ENCODE measurements at regions not wholly inside any gene's neighbourhood (a gene's known extent, or its start where the extent isn't known, plus 50 kb on each side); places are given as distances from the start of the nearest gene placed in this dataset.

DNA sequence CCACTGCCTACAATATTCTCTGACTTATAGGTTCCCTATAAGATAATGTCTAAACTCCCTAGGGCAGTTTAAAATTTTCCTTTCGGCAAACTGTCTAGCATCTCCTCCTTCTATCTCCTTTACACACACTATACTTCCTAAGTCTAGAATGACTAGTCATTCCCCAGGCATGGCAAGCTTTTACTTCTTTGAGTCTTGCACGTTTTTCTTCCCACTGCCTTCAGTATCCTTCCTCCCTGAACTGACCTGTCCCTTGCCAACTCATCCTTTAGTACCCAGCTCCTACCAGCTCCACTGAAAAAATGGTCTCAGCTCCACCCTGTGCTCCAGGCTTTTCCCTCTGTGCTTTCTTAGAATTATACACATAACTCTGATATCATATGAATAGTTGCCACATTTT, 93.8 kb upstream of the KBTBD8 start:
- no peak overlapping the region for H2BK15ac ChIP-seq (ENCODE audit: low read length)
- H3K27ac ChIP-seq (ENCODE audit: low read depth, low read length), result no peak overlapping the region
- H3K23me2 ChIP-seq (ENCODE audit: low read depth, low read length), result no peaks in the 10 kb centered on the region
- H4K8ac ChIP-seq (ENCODE audit: extremely low read depth, insufficient read depth, low read length), result no peak overlapping the region
- H3K23ac ChIP-seq (ENCODE audit: insufficient read length), result no peak overlapping the region
- H3K4me2 ChIP-seq (ENCODE audit: insufficient read depth in 1 of 2, low read depth in 2 of 2, low read length in 2 of 2), result no peak overlapping the region
- H3K79me2 ChIP-seq (ENCODE audit: control insufficient read depth in 1 of 2, insufficient read depth in 2 of 2, low read length in 2 of 2), result no peaks in the 10 kb centered on the region
- no peak overlapping the region for H3K9ac ChIP-seq (replicated peaks in 1 of 4; ENCODE audit: extremely low read depth in 1 of 4, low read depth in 3 of 4, low read length in 3 of 4)
- H3K56ac ChIP-seq (replicated peaks; ENCODE audit: insufficient read length, low read depth, low read length), result no peak overlapping the region
- FAIRE-seq (no peak), DNase-seq (ENCODE audit: low read depth in 1 of 2, low spot score in 2 of 2) (no peak)
- no peak overlapping the region for H2BK20ac ChIP-seq (ENCODE audit: low read length)
- no peak overlapping the region for H4K91ac ChIP-seq (replicated peaks; ENCODE audit: insufficient read length, low read length)
- H3K36me3 ChIP-seq (ENCODE audit: control insufficient read depth in 2 of 4, insufficient read depth in 4 of 4, low read length in 3 of 4), result no peaks in the 10 kb centered on the region
- H3K4me3 ChIP-seq (ENCODE audit: extremely low read depth in 1 of 4, insufficient read depth in 2 of 4, low read depth in 3 of 4, low read length in 4 of 4), result no peak overlapping the region
- no peaks in the 10 kb centered on the region for H3K79me1 ChIP-seq (ENCODE audit: low read depth, low read length)
- 80% methylated on average over 2 of the region's 2 CpGs; no CpG with 5 or more reads in 1 of the 2 experiments for WGBS, 2 experiments (ENCODE audit: extremely low coverage in 1 of 2, insufficient coverage in 1 of 2, insufficient read length in 1 of 2, insufficient replicate concordance in 2 of 2, low coverage in 1 of 2, low lambda C conversion rate in 2 of 2, missing lambda C conversion rate in 1 of 2)
- H4K20me1 ChIP-seq (replicated peaks in 1 of 2; ENCODE audit: control insufficient read depth in 1 of 2, insufficient read depth in 2 of 2, low read length in 2 of 2), result no peaks in the 10 kb centered on the region
- no peak overlapping the region for H3K18ac ChIP-seq (ENCODE audit: extremely low read depth, low read length)
- no peak overlapping the region for H4K5ac ChIP-seq (ENCODE audit: insufficient read length, low read depth, low read length)
- no peak overlapping the region for H2BK5ac ChIP-seq (ENCODE audit: low read depth, low read length)
- POLR2A ChIA-PET (ENCODE audit: partially characterized antibody), result no interaction called here
- no peaks in the 10 kb centered on the region for H3K9me3 ChIP-seq (ENCODE audit: insufficient read depth in 2 of 2, low read depth in 1 of 2, low read length in 1 of 2)
- no peak overlapping the region for H3K4ac ChIP-seq (replicated peaks; ENCODE audit: insufficient read length, low read depth, low read length)
- no peak overlapping the region for H3K14ac ChIP-seq (ENCODE audit: insufficient read length)
- H3K27me3 ChIP-seq (replicated peaks in 1 of 4; ENCODE audit: control insufficient read depth in 3 of 4, extremely low read depth in 1 of 4, insufficient read depth in 3 of 4, low read length in 3 of 4), result no peaks in the 10 kb centered on the region
- H2AK5ac ChIP-seq (ENCODE audit: low read depth, low read length), result no peak overlapping the region
- no peak overlapping the region for H2AFZ ChIP-seq (ENCODE audit: low read length)
- H2BK12ac ChIP-seq (ENCODE audit: low read depth, low read length), result no peak overlapping the region
- TF ChIP-seq HDAC2 (IDR thresholded peaks at IDR 0.05; ENCODE audit: borderline replicate concordance in 1 of 2, low read depth in 2 of 2, low read length in 2 of 2) (no peak), RFX5 (IDR thresholded peaks at IDR 0.05; ENCODE audit: borderline replicate concordance, low read depth, low read length) (no peak), TAF1 (IDR thresholded peaks at IDR 0.05; ENCODE audit: low read depth, low read length) (no peak)
- H2BK120ac ChIP-seq (replicated peaks; ENCODE audit: low read depth, low read length), result no peak overlapping the region
- CTCF ChIA-PET (ENCODE audit: partially characterized antibody), result interaction anchor here (1.2 kb wide), 1 partner anchor 82 kb away, joined by 3 read pairs; no protein-coding TSS in a partner anchor
- H3K4me1 ChIP-seq (replicated peaks in 1 of 4; ENCODE audit: control insufficient read depth in 3 of 4, insufficient read depth in 4 of 4, low read length in 3 of 4), result no peaks in the 10 kb centered on the region

Measured in H1 (cell line).